ENCODE measurements at regions not wholly inside any gene's neighbourhood (a gene's known extent, or its start where the extent isn't known, plus 50 kb on each side); places are given as distances from the start of the nearest gene placed in this dataset.
"Not testable (repeated sequence)": the region's sequence is repeated elsewhere in the genome, so short reads cannot be mapped to it uniquely, and the experiment has no call there.

DNA sequence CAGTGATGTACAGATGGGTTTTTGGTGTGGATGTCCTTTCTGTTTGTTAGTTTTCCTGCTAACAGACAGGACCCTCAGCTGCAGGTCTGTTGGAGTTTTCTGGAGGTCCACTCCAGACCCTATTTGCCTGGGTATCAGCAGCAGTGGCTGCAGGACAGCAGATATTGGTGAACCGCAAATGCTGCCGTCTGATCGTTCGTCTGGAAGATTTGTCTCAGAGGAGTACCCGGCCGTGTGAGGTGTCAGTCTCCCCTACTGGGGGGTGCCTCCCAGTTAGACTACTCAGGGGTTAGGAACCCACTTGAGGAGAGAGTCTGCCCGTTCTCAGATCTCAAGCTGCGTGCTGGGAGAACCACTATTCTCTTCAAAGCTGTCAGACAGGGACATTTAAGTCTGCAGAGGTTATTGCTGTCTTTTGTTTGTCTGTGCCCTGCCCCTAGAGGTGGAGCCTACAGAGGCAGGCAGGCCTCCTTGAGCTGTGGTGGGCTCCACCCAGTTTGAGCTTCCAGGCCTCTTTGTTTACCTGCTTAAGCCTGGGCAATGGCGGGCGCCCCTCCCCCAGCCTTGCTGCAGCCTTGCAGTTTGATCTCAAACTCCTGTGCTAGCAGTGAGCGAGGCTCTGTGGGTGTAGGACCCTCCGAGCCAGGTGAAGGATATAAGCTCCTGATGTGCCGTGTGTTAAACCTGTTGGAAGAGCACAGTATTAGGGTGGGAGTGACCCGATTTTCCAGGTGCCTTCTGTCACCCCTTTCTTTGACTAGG is 66.3 kb upstream of the PAM start:
- not testable (repeated sequence) for TF ChIP-seq EZH2phosphoT487 (IDR thresholded peaks at IDR 0.05; ENCODE audit: insufficient read depth, low read depth); EZH2 (IDR thresholded peaks at IDR 0.05; ENCODE audit: insufficient read depth, poor library complexity, severe bottlenecking)
